CD14-positive monocyte (primary cell): ENCODE measurements at regions not wholly inside any gene's neighbourhood (a gene's known extent, or its start where the extent isn't known, plus 50 kb on each side); places are given as distances from the start of the nearest gene placed in this dataset.

Experiments
- DNase-seq, 3 donors: peaks; one replicate each; pipeline ENCODE4 v3.0.0-alpha.2; 2011 to 2022
- H2AFZ ChIP-seq: 2 replicates; pipeline ENCODE4 v1.6.0; 2012; ENCODE audit warnings: mild to moderate bottlenecking, low read depth, low read length, inconsistent platforms; ENCODE audit not compliant: insufficient read depth, poor library complexity, severe bottlenecking
- H3K27ac ChIP-seq, 2 donors: 1 replicate in 1 of 2; 2 replicates in 1 of 2; pipeline ENCODE4 v1.5.1; 2012 to 2013; ENCODE audit warnings: low read length in 2 of 2, control low read depth in 1 of 2, inconsistent platforms in 1 of 2, low read depth in 1 of 2, mild to moderate bottlenecking in 1 of 2
- H3K27me3 ChIP-seq, 2 donors: one replicate each; pipeline versions ENCODE4 v1.6.0 to v1.6.1; 2011 to 2013; ENCODE audit warnings: low read length in 2 of 2; ENCODE audit not compliant: control insufficient read depth in 2 of 2, insufficient read depth in 2 of 2
- H3K36me3 ChIP-seq, 2 donors: replicated peaks in 1 of 2; 1 replicate in 1 of 2; 2 replicates in 1 of 2; pipeline versions ENCODE4 v1.5.1 to v1.6.1; 2012 to 2013; ENCODE audit warnings: low read length in 2 of 2, control low read depth in 1 of 2, inconsistent platforms in 1 of 2, mild to moderate bottlenecking in 1 of 2; ENCODE audit not compliant: insufficient read depth in 2 of 2, control insufficient read depth in 1 of 2
- H3K4me1 ChIP-seq, 2 donors: 1 replicate in 1 of 2; 2 replicates in 1 of 2; pipeline versions ENCODE4 v1.5.1 to v1.6.1; 2012 to 2013; ENCODE audit warnings: low read length in 2 of 2, control low read depth in 1 of 2, inconsistent platforms in 1 of 2, mild to moderate bottlenecking in 1 of 2, moderate library complexity in 1 of 2; ENCODE audit not compliant: insufficient read depth in 2 of 2, control insufficient read depth in 1 of 2
- H3K4me2 ChIP-seq: replicated peaks from 2 replicates; pipeline ENCODE3; 2012; ENCODE audit warnings: low read length, moderate library complexity, mild to moderate bottlenecking; ENCODE audit not compliant: poor library complexity, severe bottlenecking; ENCODE audit errors: extremely low read depth
- H3K4me3 ChIP-seq, 3 experiments: fragments of 200-600 bp in 1 of 3; sonication (generic) in 1 of 3; replicated peaks in 1 of 3; 1 replicate in 2 of 3; 2 replicates in 1 of 3; pipeline ENCODE4 v1.5.1; 2011 to 2013; ENCODE audit warnings: low read length in 3 of 3, mild to moderate bottlenecking in 3 of 3, control low read depth in 2 of 3, low read depth in 2 of 3, inconsistent platforms in 1 of 3, moderate library complexity in 1 of 3
- H3K79me2 ChIP-seq: 2 replicates; pipeline ENCODE4 v1.6.0; 2012; ENCODE audit warnings: mild to moderate bottlenecking, control low read depth, inconsistent platforms, low read length, moderate library complexity; ENCODE audit not compliant: insufficient read depth
- H3K9ac ChIP-seq: 2 replicates; pipeline ENCODE4 v1.6.0; 2017; ENCODE audit warnings: low read length, mild to moderate bottlenecking; ENCODE audit not compliant: insufficient read depth, poor library complexity, severe bottlenecking
- H3K9me3 ChIP-seq, 2 donors: replicated peaks in 1 of 2; 1 replicate in 1 of 2; 2 replicates in 1 of 2; pipeline versions ENCODE4 v1.5.1 to v1.6.1; 2012 to 2013; ENCODE audit warnings: low read length in 2 of 2, control low read depth in 1 of 2; ENCODE audit not compliant: control insufficient read depth in 1 of 2, insufficient read depth in 1 of 2
- H4K20me1 ChIP-seq: 2 replicates; pipeline ENCODE4 v1.6.0; 2012; ENCODE audit warnings: mild to moderate bottlenecking, low read length, control low read depth, moderate library complexity; ENCODE audit not compliant: insufficient read depth
- H3K27ac Mint-ChIP-seq, 7 donors: one replicate each; pipeline ENCODE4 v1.8.0; 2020; ENCODE audit warnings: mild to moderate bottlenecking in 7 of 7, mixed read lengths in 7 of 7, moderate library complexity in 6 of 7, inconsistent platforms in 2 of 7
- H3K27me3 Mint-ChIP-seq, 3 donors: one replicate each; pipeline ENCODE4 v1.8.0; 2021 to 2022; ENCODE audit warnings: low read depth in 3 of 3, mild to moderate bottlenecking in 3 of 3, mixed read lengths in 3 of 3, moderate library complexity in 3 of 3, inconsistent platforms in 1 of 3
- H3K36me3 Mint-ChIP-seq, 2 donors: one replicate each; pipeline ENCODE4 v1.8.0; 2020; ENCODE audit warnings: mixed read lengths in 2 of 2, inconsistent platforms in 1 of 2, mild to moderate bottlenecking in 1 of 2
- H3K4me1 Mint-ChIP-seq: one replicate; pipeline ENCODE4 v1.8.0; 2020; ENCODE audit warnings: mild to moderate bottlenecking, mixed read lengths
- H3K4me3 Mint-ChIP-seq, 2 donors: one replicate each; pipeline ENCODE4 v1.8.0; 2020; ENCODE audit warnings: mild to moderate bottlenecking in 2 of 2, mixed read lengths in 2 of 2, moderate library complexity in 1 of 2
- H3K9me3 Mint-ChIP-seq, 7 donors: one replicate each; pipeline ENCODE4 v1.8.0; 2020 to 2022; ENCODE audit warnings: mixed read lengths in 7 of 7, mild to moderate bottlenecking in 6 of 7, moderate library complexity in 6 of 7, inconsistent platforms in 2 of 7
- CTCF ChIP-seq: fragments of 200-600 bp; IDR thresholded peaks from one replicate; pipeline ENCODE4 v1.8.0; 2022; ENCODE audit warnings: antibody characterized with exemption, mild to moderate bottlenecking
- WGBS: methylation state at CpG from one replicate; pipeline ENCODE4 v1.1.5; 2013; ENCODE audit warnings: missing lambda C conversion rate; ENCODE audit not compliant: insufficient coverage; 5-methylcytosine and 5-hydroxymethylcytosine counted together
- intact Hi-C, 2 donors: fragments of 100-400 bp; cut with micrococcal nuclease; formaldehyde crosslinking; loops; one replicate each; pipeline versions ENCODE4 v1.15.0 to v1.15.1; 2023

GRCh38 chr13:76421011-76421410 lies 465.2 kb downstream of the KCTD12 start:
- no peaks in the 10 kb centered on the region for H3K36me3 ChIP-seq
- peaks cover 3% of the 10 kb centered on the region for H3K4me1 Mint-ChIP-seq
- TF ChIP-seq CTCF: no peak
- peaks cover 0 to 6% (median 2%) of the 10 kb centered on the region in 3 donors for H3K27me3 Mint-ChIP-seq
- no peak overlapping the region for H3K4me3 ChIP-seq
- no peak for DNase-seq
- no peak overlapping the region for H3K27ac Mint-ChIP-seq
- H3K27me3 ChIP-seq: no peaks in the 10 kb centered on the region
- no peak overlapping the region for H3K4me3 Mint-ChIP-seq
- no peak overlapping the region for H3K9ac ChIP-seq
- no peaks in the 10 kb centered on the region for H4K20me1 ChIP-seq
- WGBS: no CpG with 5 or more reads among the region's 3 CpGs
- H3K36me3 Mint-ChIP-seq: no peaks in the 10 kb centered on the region
- intact Hi-C loops: no loop called here
- peaks cover 0 to 11% (median 0%) of the 10 kb centered on the region in 7 donors for H3K9me3 Mint-ChIP-seq
- H3K79me2 ChIP-seq: no peaks in the 10 kb centered on the region
- no peaks in the 10 kb centered on the region for H3K4me1 ChIP-seq
- H2AFZ ChIP-seq: no peak overlapping the region
- H3K9me3 ChIP-seq: no peaks in the 10 kb centered on the region
- H3K4me2 ChIP-seq: no peak overlapping the region
- no peak overlapping the region for H3K27ac ChIP-seq

- intact Hi-C loops: no loop called here
Measured at GRCh38 chr13:76418404-76418803, 467.8 kb downstream of the KCTD12 start.

More at GRCh38 chr13:76418404-76418803, 467.8 kb downstream of the KCTD12 start:
- Histone ChIP-seq H3K27me3 (no peaks in the 10 kb centered on the region), H4K20me1 (no peaks in the 10 kb centered on the region), H3K79me2 (no peaks in the 10 kb centered on the region), H3K4me1 (no peaks in the 10 kb centered on the region), H3K9ac (no peak overlapping the region), H3K4me2 (no peak overlapping the region), H2AFZ (no peak overlapping the region), H3K4me3 (no peak overlapping the region), H3K36me3 (no peaks in the 10 kb centered on the region), H3K27ac (no peak overlapping the region), H3K9me3 (no peaks in the 10 kb centered on the region)
- Mint-ChIP-seq H3K27me3 (peaks cover 0 to 6% (median 2%) of the 10 kb centered on the region in 3 donors), H3K4me1 (peaks cover 3% of the 10 kb centered on the region), H3K36me3 (no peaks in the 10 kb centered on the region), H3K9me3 (peaks cover 0 to 11% (median 0%) of the 10 kb centered on the region in 7 donors), H3K27ac (no peak overlapping the region), H3K4me3 (no peak overlapping the region)
- DNase-seq: no peak
- no peak for TF ChIP-seq CTCF
- WGBS: no CpG with 5 or more reads among the region's 2 CpGs
